HUDEP-2 (cell line): ENCODE measurements at regions not wholly inside any gene's neighbourhood (a gene's known extent, or its start where the extent isn't known, plus 50 kb on each side); places are given as distances from the start of the nearest gene placed in this dataset.
A peak's percentile ranks its signal among the peaks of the same experiment; 100 is the strongest.

Source experiments
- DNase-seq, 76 experiments: peaks; one replicate each; lab custom pipeline; 2025; ENCODE audit not compliant: unreplicated experiment in 76 of 76; lab: John Stamatoyannopoulos, UW

- DNase-seq = no peak
Measured at GRCh38 chr1:172882385-172882784, 168.4 kb downstream of the TNFSF18 start.

- no peak for DNase-seq
Measured at GRCh38 chr1:172882791-172883386, 167.9 kb downstream of the TNFSF18 start.

- no peak for DNase-seq
Measured at GRCh38 chr1:172883387-172883791, 167.4 kb downstream of the TNFSF18 start.

GRCh38 chr1:172883844-172884243, 166.9 kb downstream of the TNFSF18 start:
- no peak for DNase-seq

GRCh38 chr1:172885411-172885810, 165.3 kb downstream of the TNFSF18 start:
- DNase-seq = no peak

- DNase-seq = no peak
Measured at GRCh38 chr1:172885971-172886370, 164.8 kb downstream of the TNFSF18 start.

GRCh38 chr1:172887162-172887561, 163.6 kb downstream of the TNFSF18 start:
- no peak for DNase-seq

- DNase-seq = no peak
Measured at GRCh38 chr1:172893146-172893841, 157.4 kb downstream of the TNFSF18 start.

- no peak for DNase-seq
Measured at GRCh38 chr1:172894349-172895049, 156.2 kb downstream of the TNFSF18 start.

GRCh38 chr1:172895050-172895460, 155.7 kb downstream of the TNFSF18 start:
- no peak for DNase-seq

- no peak for DNase-seq
Measured at GRCh38 chr1:172895761-172896160, 155.0 kb downstream of the TNFSF18 start.

GRCh38 chr1:172897738-172898137, 153.0 kb downstream of the TNFSF18 start:
- no peak for DNase-seq

- DNase-seq = no peak
Measured at GRCh38 chr1:172898866-172899265, 151.9 kb downstream of the TNFSF18 start.

GRCh38 chr1:172900376-172900997, 150.3 kb downstream of the TNFSF18 start:
- no peak for DNase-seq

GRCh38 chr1:172902200-172902599, 148.5 kb downstream of the TNFSF18 start:
- no peak for DNase-seq

GRCh38 chr1:172902861-172903381, 147.8 kb downstream of the TNFSF18 start:
- no peak for DNase-seq

GRCh38 chr1:172903581-172904220, 147.0 kb downstream of the TNFSF18 start:
- no peak for DNase-seq

- DNase-seq = no peak
Measured at GRCh38 chr1:172905452-172905851, 145.3 kb downstream of the TNFSF18 start.

GRCh38 chr1:172906778-172907592, 143.8 kb downstream of the TNFSF18 start:
- peak in 3 of 76 experiments; percentile 2 to 19 (median 5) for DNase-seq

- no peak for DNase-seq
Measured at GRCh38 chr1:172907834-172908326, 142.9 kb downstream of the TNFSF18 start.
